ENCODE measurements at regions not wholly inside any gene's neighbourhood (a gene's known extent, or its start where the extent isn't known, plus 50 kb on each side); places are given as distances from the start of the nearest gene placed in this dataset.

- TF ChIP-seq ZNF114 (CRISPR knock-in tag; IDR thresholded peaks at IDR 0.05) (no peak), NANOG (IDR thresholded peaks at IDR 0.05; ENCODE audit: borderline replicate concordance) (no peak), STAT1 (IDR thresholded peaks at IDR 0.05; ENCODE audit: unreplicated experiment) (no peak), EZH2 (IDR thresholded peaks at IDR 0.05; ENCODE audit: low read depth, unreplicated experiment) (no peak), CREB1 (CRISPR knock-in tag; IDR thresholded peaks at IDR 0.05; ENCODE audit: low read depth) (no peak), ETS1 (IDR thresholded peaks at IDR 0.05) (no peak), REST (IDR thresholded peaks at IDR 0.05; ENCODE audit: unreplicated experiment) (no peak), JUNB (IDR thresholded peaks at IDR 0.05; ENCODE audit: unreplicated experiment) (no peak)
Observed at GRCh38 chr6:95404777-95405176, 172.6 kb upstream of the MANEA start (continued).

DNA sequence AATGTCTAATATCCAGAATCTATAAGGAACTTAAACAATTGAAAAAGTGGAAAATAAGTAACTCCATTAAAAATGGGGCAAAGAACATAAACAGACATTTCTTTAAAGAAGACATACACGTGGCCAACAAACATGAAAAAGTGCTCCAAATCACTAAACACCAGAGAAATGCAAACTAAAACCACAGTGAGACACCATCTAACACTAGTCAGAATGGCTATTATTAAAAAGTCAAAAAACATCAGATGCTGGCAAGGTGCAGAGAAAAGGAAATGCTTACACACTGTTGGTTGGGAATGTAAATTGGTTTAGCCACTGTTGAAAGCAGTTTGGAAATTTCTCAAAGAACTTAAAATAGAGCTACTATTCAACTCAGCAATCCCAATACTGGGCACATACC is 169.2 kb upstream of the MANEA start:
- ATAC-seq: no peak
- Histone ChIP-seq H3K79me2 (replicated peaks; ENCODE audit: insufficient read depth) (no peaks in the 10 kb centered on the region), H3K4me2 (no peak overlapping the region), H3K4me3 (no peak overlapping the region), H4K20me1 (replicated peaks; ENCODE audit: insufficient read depth) (no peaks in the 10 kb centered on the region), H3K27ac (ENCODE audit: low read depth) (no peak overlapping the region), H3F3A (replicated peaks; ENCODE audit: low read depth) (no peaks in the 10 kb centered on the region), H3K9me2 (ENCODE audit: insufficient read depth) (no peaks in the 10 kb centered on the region), H3K4me1 (ENCODE audit: insufficient read depth) (no peaks in the 10 kb centered on the region), H3K36me3 (ENCODE audit: insufficient read depth) (no peaks in the 10 kb centered on the region), H3K27me3 (ENCODE audit: insufficient read depth) (no peaks in the 10 kb centered on the region), H2AFZ (peak overlapping the region; percentile 14; the same call in 1 of the 2 replicates)
- Mint-ChIP-seq H3K4me3 (no peak overlapping the region), H3K36me3 (ENCODE audit: low read depth) (no peaks in the 10 kb centered on the region), H3K4me1 (no peaks in the 10 kb centered on the region; the same call in 2 of the 3 replicates), H3K9me3 (no peaks in the 10 kb centered on the region), H3K27me3 (ENCODE audit: insufficient read depth, low read depth, poor library complexity) (no peaks in the 10 kb centered on the region), H3K27ac (no peak overlapping the region)
- no peak for DNase-seq (ENCODE audit: low spot score)
- no peak for TF ChIP-seq NANOG (IDR thresholded peaks at IDR 0.05; ENCODE audit: borderline replicate concordance)
- no peak for TF ChIP-seq ZNF331 (CRISPR knock-in tag; IDR thresholded peaks at IDR 0.05; ENCODE audit: low read depth)
- TF ChIP-seq ZNF114 (CRISPR knock-in tag; IDR thresholded peaks at IDR 0.05): no peak
- no peak for TF ChIP-seq STAT1 (IDR thresholded peaks at IDR 0.05; ENCODE audit: unreplicated experiment)
- TF ChIP-seq POLR2AphosphoS5 (IDR thresholded peaks at IDR 0.05; ENCODE audit: low read depth): no peak
- no peak for TF ChIP-seq CREB1 (CRISPR knock-in tag; IDR thresholded peaks at IDR 0.05; ENCODE audit: low read depth)
- TF ChIP-seq, protein P1, sequence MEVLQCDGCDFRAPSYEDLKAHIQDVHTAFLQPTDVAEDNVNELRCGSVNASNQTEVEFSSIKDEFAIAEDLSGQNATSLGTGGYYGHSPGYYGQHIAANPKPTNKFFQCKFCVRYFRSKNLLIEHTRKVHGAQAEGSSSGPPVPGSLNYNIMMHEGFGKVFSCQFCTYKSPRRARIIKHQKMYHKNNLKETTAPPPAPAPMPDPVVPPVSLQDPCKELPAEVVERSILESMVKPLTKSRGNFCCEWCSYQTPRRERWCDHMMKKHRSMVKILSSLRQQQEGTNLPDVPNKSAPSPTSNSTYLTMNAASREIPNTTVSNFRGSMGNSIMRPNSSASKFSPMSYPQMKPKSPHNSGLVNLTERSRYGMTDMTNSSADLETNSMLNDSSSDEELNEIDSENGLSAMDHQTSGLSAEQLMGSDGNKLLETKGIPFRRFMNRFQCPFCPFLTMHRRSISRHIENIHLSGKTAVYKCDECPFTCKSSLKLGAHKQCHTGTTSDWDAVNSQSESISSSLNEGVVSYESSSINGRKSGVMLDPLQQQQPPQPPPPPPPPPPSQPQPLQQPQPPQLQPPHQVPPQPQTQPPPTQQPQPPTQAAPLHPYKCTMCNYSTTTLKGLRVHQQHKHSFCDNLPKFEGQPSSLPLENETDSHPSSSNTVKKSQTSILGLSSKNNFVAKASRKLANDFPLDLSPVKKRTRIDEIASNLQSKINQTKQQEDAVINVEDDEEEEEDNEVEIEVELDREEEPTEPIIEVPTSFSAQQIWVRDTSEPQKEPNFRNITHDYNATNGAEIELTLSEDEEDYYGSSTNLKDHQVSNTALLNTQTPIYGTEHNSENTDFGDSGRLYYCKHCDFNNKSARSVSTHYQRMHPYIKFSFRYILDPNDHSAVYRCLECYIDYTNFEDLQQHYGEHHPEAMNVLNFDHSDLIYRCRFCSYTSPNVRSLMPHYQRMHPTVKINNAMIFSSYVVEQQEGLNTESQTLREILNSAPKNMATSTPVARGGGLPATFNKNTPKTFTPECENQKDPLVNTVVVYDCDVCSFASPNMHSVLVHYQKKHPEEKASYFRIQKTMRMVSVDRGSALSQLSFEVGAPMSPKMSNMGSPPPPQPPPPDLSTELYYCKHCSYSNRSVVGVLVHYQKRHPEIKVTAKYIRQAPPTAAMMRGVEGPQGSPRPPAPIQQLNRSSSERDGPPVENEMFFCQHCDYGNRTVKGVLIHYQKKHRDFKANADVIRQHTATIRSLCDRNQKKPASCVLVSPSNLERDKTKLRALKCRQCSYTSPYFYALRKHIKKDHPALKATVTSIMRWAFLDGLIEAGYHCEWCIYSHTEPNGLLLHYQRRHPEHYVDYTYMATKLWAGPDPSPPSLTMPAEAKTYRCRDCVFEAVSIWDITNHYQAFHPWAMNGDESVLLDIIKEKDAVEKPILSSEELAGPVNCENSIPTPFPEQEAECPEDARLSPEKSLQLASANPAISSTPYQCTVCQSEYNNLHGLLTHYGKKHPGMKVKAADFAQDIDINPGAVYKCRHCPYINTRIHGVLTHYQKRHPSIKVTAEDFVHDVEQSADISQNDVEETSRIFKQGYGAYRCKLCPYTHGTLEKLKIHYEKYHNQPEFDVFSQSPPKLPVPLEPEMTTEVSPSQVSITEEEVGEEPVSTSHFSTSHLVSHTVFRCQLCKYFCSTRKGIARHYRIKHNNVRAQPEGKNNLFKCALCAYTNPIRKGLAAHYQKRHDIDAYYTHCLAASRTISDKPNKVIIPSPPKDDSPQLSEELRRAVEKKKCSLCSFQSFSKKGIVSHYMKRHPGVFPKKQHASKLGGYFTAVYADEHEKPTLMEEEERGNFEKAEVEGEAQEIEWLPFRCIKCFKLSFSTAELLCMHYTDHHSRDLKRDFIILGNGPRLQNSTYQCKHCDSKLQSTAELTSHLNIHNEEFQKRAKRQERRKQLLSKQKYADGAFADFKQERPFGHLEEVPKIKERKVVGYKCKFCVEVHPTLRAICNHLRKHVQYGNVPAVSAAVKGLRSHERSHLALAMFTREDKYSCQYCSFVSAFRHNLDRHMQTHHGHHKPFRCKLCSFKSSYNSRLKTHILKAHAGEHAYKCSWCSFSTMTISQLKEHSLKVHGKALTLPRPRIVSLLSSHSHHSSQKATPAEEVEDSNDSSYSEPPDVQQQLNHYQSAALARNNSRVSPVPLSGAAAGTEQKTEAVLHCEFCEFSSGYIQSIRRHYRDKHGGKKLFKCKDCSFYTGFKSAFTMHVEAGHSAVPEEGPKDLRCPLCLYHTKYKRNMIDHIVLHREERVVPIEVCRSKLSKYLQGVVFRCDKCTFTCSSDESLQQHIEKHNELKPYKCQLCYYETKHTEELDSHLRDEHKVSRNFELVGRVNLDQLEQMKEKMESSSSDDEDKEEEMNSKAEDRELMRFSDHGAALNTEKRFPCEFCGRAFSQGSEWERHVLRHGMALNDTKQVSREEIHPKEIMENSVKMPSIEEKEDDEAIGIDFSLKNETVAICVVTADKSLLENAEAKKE (CRISPR knock-in tag; IDR thresholded peaks at IDR 0.05): no peak
- TF ChIP-seq CTCF (conservative IDR thresholded peaks at IDR 0.05; ENCODE audit: low read depth in 2 of 2): no peak

Data from GM23338 (cell line).